ENCODE measurements at regions not wholly inside any gene's neighbourhood (a gene's known extent, or its start where the extent isn't known, plus 50 kb on each side); places are given as distances from the start of the nearest gene placed in this dataset.

DNA sequence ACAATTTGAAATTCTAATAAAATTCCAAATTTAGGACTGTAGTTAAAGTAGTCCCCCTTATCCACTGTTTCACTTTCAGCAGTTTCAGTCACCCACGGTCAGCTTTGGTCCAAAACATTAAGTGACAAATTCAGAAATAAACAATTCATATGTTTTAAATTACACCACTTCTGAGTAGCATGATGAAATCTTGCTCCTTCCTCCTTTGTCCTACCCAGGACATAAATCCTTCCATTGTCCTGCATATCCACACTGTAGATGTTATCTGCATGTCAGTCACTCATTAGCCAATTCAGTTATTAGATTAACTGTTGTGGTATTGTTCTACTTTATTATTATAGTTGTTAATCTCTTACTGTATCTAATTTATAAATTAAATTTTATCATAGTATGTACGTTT is 376.5 kb downstream of the SH3GL2 start:
- no peaks in the 10 kb centered on the region for H3K79me2 ChIP-seq (ENCODE audit: control insufficient read depth, low read length)
- no peaks in the 10 kb centered on the region for H3K27me3 ChIP-seq (ENCODE audit: control insufficient read depth, low read length)
- no peak overlapping the region for H3K27ac ChIP-seq (ENCODE audit: low read depth, low read length)
- TF ChIP-seq, protein P1, sequence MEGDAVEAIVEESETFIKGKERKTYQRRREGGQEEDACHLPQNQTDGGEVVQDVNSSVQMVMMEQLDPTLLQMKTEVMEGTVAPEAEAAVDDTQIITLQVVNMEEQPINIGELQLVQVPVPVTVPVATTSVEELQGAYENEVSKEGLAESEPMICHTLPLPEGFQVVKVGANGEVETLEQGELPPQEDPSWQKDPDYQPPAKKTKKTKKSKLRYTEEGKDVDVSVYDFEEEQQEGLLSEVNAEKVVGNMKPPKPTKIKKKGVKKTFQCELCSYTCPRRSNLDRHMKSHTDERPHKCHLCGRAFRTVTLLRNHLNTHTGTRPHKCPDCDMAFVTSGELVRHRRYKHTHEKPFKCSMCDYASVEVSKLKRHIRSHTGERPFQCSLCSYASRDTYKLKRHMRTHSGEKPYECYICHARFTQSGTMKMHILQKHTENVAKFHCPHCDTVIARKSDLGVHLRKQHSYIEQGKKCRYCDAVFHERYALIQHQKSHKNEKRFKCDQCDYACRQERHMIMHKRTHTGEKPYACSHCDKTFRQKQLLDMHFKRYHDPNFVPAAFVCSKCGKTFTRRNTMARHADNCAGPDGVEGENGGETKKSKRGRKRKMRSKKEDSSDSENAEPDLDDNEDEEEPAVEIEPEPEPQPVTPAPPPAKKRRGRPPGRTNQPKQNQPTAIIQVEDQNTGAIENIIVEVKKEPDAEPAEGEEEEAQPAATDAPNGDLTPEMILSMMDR (IDR thresholded peaks at IDR 0.05; ENCODE audit: low read depth, low read length, poor library complexity, severe bottlenecking) = no peak
- TF ChIP-seq EZH2phosphoT487 (IDR thresholded peaks at IDR 0.05; ENCODE audit: borderline replicate concordance, low read length) = no peak
- no peak overlapping the region for H3K4me3 ChIP-seq (ENCODE audit: low read length)
- H3K9me3 ChIP-seq (ENCODE audit: control insufficient read depth, insufficient read depth, low read length) = no peaks in the 10 kb centered on the region
- no peaks in the 10 kb centered on the region for H4K20me1 ChIP-seq (ENCODE audit: control insufficient read depth, insufficient read depth, low read depth, low read length)
- H3K9me2 ChIP-seq (replicated peaks; ENCODE audit: control insufficient read depth, low read length) = no peaks in the 10 kb centered on the region
- H3K4me2 ChIP-seq (ENCODE audit: low read length) = no peak overlapping the region
- H3F3A ChIP-seq (ENCODE audit: control insufficient read depth, insufficient read depth) = no peaks in the 10 kb centered on the region
- H3K4me1 ChIP-seq (ENCODE audit: control insufficient read depth, low read length) = no peaks in the 10 kb centered on the region
- H3K36me3 ChIP-seq (ENCODE audit: control insufficient read depth, low read length) = no peaks in the 10 kb centered on the region

DNA sequence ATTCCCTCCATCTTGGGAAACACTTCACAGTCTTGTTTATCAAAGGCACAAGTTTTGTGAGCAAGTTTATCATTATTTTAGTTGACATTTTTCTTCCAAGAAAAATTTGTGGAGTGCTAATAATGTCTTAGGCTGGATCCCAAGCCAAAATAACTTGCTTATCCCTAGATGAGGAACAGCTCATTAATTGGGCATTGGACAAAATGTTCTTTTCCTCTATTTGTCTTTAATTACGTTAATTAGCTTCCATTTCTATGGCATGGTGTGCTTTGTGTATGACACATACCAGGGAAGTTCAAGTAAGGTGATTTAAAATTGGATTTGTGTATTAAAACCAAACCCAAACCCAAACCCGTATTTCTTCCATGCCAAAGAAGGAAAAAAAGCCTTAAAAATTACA is 379.5 kb downstream of the SH3GL2 start:
- no peaks in the 10 kb centered on the region for H3K9me3 ChIP-seq (ENCODE audit: control insufficient read depth, insufficient read depth, low read length)
- H3F3A ChIP-seq (ENCODE audit: control insufficient read depth, insufficient read depth) = no peaks in the 10 kb centered on the region
- no peaks in the 10 kb centered on the region for H3K27me3 ChIP-seq (ENCODE audit: control insufficient read depth, low read length)
- no peaks in the 10 kb centered on the region for H3K36me3 ChIP-seq (ENCODE audit: control insufficient read depth, low read length)
- H3K9me2 ChIP-seq (replicated peaks; ENCODE audit: control insufficient read depth, low read length) = no peaks in the 10 kb centered on the region
- H4K20me1 ChIP-seq (ENCODE audit: control insufficient read depth, insufficient read depth, low read depth, low read length) = no peaks in the 10 kb centered on the region
- H3K4me3 ChIP-seq (ENCODE audit: low read length) = no peak overlapping the region
- TF ChIP-seq, protein P1 (IDR thresholded peaks at IDR 0.05; ENCODE audit: low read depth, low read length, poor library complexity, severe bottlenecking) = no peak
- no peak for TF ChIP-seq EZH2phosphoT487 (IDR thresholded peaks at IDR 0.05; ENCODE audit: borderline replicate concordance, low read length)
- H3K27ac ChIP-seq (ENCODE audit: low read depth, low read length) = no peak overlapping the region
- H3K4me1 ChIP-seq (ENCODE audit: control insufficient read depth, low read length) = no peaks in the 10 kb centered on the region
- no peak overlapping the region for H3K4me2 ChIP-seq (ENCODE audit: low read length)
- no peaks in the 10 kb centered on the region for H3K79me2 ChIP-seq (ENCODE audit: control insufficient read depth, low read length)

DNA sequence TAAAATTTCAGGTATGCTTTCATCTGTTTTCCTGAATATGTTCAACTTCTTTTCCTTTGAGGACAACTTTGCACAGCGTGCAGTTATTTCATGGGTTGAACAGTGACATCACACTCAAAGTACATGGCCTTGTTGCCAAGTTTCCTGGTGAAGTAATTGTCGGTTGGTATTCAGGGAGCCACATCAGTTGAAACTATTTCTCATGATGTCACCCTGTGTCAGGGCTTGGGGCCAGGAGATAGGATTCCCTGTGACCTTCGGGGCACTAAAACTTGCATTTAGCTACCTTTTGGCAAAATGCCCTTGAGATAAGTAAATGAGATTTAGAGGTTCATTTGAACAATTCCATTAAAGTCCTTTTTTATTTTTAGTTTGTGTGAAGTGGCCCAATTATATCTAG is 383.9 kb downstream of the SH3GL2 start:
- H3K36me3 ChIP-seq (ENCODE audit: control insufficient read depth, low read length) = no peaks in the 10 kb centered on the region
- no peaks in the 10 kb centered on the region for H4K20me1 ChIP-seq (ENCODE audit: control insufficient read depth, insufficient read depth, low read depth, low read length)
- no peaks in the 10 kb centered on the region for H3K9me3 ChIP-seq (ENCODE audit: control insufficient read depth, insufficient read depth, low read length)
- H3F3A ChIP-seq (ENCODE audit: control insufficient read depth, insufficient read depth) = no peaks in the 10 kb centered on the region
- TF ChIP-seq, protein P1 (IDR thresholded peaks at IDR 0.05; ENCODE audit: low read depth, low read length, poor library complexity, severe bottlenecking) = no peak
- TF ChIP-seq EZH2phosphoT487 (IDR thresholded peaks at IDR 0.05; ENCODE audit: borderline replicate concordance, low read length) = no peak
- H3K4me2 ChIP-seq (ENCODE audit: low read length) = no peak overlapping the region
- no peaks in the 10 kb centered on the region for H3K4me1 ChIP-seq (ENCODE audit: control insufficient read depth, low read length)
- H3K9me2 ChIP-seq (replicated peaks; ENCODE audit: control insufficient read depth, low read length) = no peaks in the 10 kb centered on the region
- no peak overlapping the region for H3K4me3 ChIP-seq (ENCODE audit: low read length)
- H3K79me2 ChIP-seq (ENCODE audit: control insufficient read depth, low read length) = no peaks in the 10 kb centered on the region
- H3K27ac ChIP-seq (ENCODE audit: low read depth, low read length) = no peak overlapping the region
- no peaks in the 10 kb centered on the region for H3K27me3 ChIP-seq (ENCODE audit: control insufficient read depth, low read length)

DNA sequence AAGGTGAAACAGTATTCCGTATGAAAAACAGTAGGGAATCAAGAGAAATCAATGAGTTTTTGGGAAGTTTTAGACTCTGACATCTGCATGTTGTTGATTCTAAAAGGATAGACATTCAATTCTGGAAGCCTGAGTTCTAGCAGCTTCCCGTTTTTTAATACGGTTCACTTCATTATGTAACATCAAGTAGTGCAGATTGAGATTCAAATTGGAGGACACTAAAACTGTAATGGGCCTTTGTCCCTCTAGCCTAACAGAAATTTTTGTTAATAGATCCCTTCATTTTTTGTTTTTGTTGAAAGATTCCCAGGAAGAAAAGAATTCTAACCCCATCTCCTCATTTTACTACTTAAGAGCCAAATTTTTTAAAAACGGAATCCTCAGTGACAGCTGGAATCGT is 384.6 kb downstream of the SH3GL2 start:
- Histone ChIP-seq H3F3A (ENCODE audit: control insufficient read depth, insufficient read depth) (no peaks in the 10 kb centered on the region), H3K9me2 (replicated peaks; ENCODE audit: control insufficient read depth, low read length) (no peaks in the 10 kb centered on the region), H3K4me2 (ENCODE audit: low read length) (no peak overlapping the region), H3K79me2 (ENCODE audit: control insufficient read depth, low read length) (no peaks in the 10 kb centered on the region), H4K20me1 (ENCODE audit: control insufficient read depth, insufficient read depth, low read depth, low read length) (no peaks in the 10 kb centered on the region), H3K4me1 (ENCODE audit: control insufficient read depth, low read length) (no peaks in the 10 kb centered on the region), H3K9me3 (ENCODE audit: control insufficient read depth, insufficient read depth, low read length) (no peaks in the 10 kb centered on the region), H3K4me3 (ENCODE audit: low read length) (no peak overlapping the region), H3K27ac (ENCODE audit: low read depth, low read length) (no peak overlapping the region), H3K27me3 (ENCODE audit: control insufficient read depth, low read length) (no peaks in the 10 kb centered on the region), H3K36me3 (ENCODE audit: control insufficient read depth, low read length) (no peaks in the 10 kb centered on the region)
- TF ChIP-seq, protein P1 (IDR thresholded peaks at IDR 0.05; ENCODE audit: low read depth, low read length, poor library complexity, severe bottlenecking) = no peak
- TF ChIP-seq EZH2phosphoT487 (IDR thresholded peaks at IDR 0.05; ENCODE audit: borderline replicate concordance, low read length) = no peak

All from DOHH2 (cell line).